SH-SY5Y (cell line): ENCODE measurements at regions not wholly inside any gene's neighbourhood (a gene's known extent, or its start where the extent isn't known, plus 50 kb on each side); places are given as distances from the start of the nearest gene placed in this dataset.

Source experiments
- GATA2 ChIP-seq: IDR thresholded peaks from 2 replicates; pipeline ENCODE4 v1.6.1; 2011; ENCODE audit warnings: mild to moderate bottlenecking, low read depth, low read length
- GATA3 ChIP-seq: IDR thresholded peaks from 2 replicates; pipeline ENCODE4 v1.6.1; 2011; ENCODE audit warnings: low read depth, mild to moderate bottlenecking, low read length, moderate library complexity

DNA sequence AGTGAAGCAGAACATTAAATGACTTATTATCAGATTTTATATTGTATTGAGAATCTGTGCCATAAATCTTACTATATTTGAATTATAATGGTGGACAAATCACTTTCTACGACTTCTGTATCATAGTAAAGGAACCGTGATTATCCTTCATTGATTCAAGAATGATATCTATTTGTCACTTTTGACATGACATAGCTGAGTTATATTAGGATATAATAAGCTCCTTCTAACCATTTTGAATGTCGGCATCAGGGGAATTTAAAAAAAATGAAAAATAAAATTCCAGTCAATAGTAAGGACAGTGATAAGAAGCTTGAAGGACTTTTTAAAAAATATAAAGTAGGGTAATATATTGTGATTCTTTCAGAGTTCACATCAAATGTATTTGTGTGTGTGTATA, 338.9 kb upstream of the ACO1 start:
- TF ChIP-seq GATA3 = no peak
- TF ChIP-seq GATA2 = no peak
